Neural cell (in vitro differentiated cells): ENCODE measurements at regions not wholly inside any gene's neighbourhood (a gene's known extent, or its start where the extent isn't known, plus 50 kb on each side); places are given as distances from the start of the nearest gene placed in this dataset.

Experiments
- H2AFZ ChIP-seq: fragments of 200-600, 300-800 bp; sonication (generic), shearing (Covaris generic); 2 replicates; pipeline ENCODE4 v1.6.0; 2014; ENCODE audit warnings: low read depth, mild to moderate bottlenecking, antibody characterized with exemption, low read length, moderate library complexity
- H3F3A ChIP-seq: fragments of 200-600 bp; shearing (Covaris generic); 2 replicates; pipeline ENCODE4 v1.6.1; 2016; ENCODE audit warnings: mild to moderate bottlenecking, moderate library complexity, mixed read lengths, antibody characterized with exemption, low read length; ENCODE audit not compliant: insufficient read depth, poor library complexity, severe bottlenecking
- H3K27ac ChIP-seq: fragments of 200-600, 300-800 bp; sonication (generic), shearing (Covaris generic); 2 replicates; pipeline ENCODE4 v1.5.1; 2014; ENCODE audit warnings: mild to moderate bottlenecking, low read length, moderate library complexity
- H3K27me3 ChIP-seq: fragments of 300-800, 200-600 bp; sonication (generic), shearing (Covaris generic); 2 replicates; pipeline ENCODE4 v1.6.0; 2014; ENCODE audit warnings: mild to moderate bottlenecking, low read depth, low read length, moderate library complexity; ENCODE audit not compliant: insufficient read depth
- H3K36me3 ChIP-seq: fragments of 300-800, 200-600 bp; sonication (generic), shearing (Covaris generic); 2 replicates; pipeline ENCODE4 v1.5.1; 2014; ENCODE audit warnings: mild to moderate bottlenecking, antibody characterized with exemption, low read length, moderate library complexity; ENCODE audit not compliant: insufficient read depth
- H3K4me2 ChIP-seq: fragments of 300-800, 200-600 bp; sonication (generic), shearing (Covaris generic); 2 replicates; pipeline ENCODE4 v1.6.0; 2014; ENCODE audit warnings: mild to moderate bottlenecking, low read length
- H3K4me3 ChIP-seq: fragments of 300-800, 200-600 bp; sonication (generic), shearing (Covaris generic); 2 replicates; pipeline ENCODE4 v1.5.1; 2014; ENCODE audit warnings: mild to moderate bottlenecking, low read length, moderate library complexity
- H3K79me2 ChIP-seq: fragments of 200-600 bp; shearing (Covaris generic); replicated peaks from 2 replicates; pipeline ENCODE4 v1.6.0; 2014; ENCODE audit warnings: mild to moderate bottlenecking, low read length, moderate library complexity; ENCODE audit not compliant: insufficient read depth
- H3K9ac ChIP-seq: fragments of 300-800, 200-600 bp; sonication (generic), shearing (Covaris generic); 2 replicates; pipeline ENCODE4 v1.6.1; 2016; ENCODE audit warnings: mild to moderate bottlenecking, low read length, mixed read lengths
- H3K9me2 ChIP-seq: fragments of 200-600 bp; shearing (Covaris generic); 2 replicates; pipeline ENCODE4 v1.6.1; 2016; ENCODE audit warnings: mild to moderate bottlenecking, low read length, mixed read lengths; ENCODE audit not compliant: insufficient read depth
- H3K9me3 ChIP-seq: fragments of 200-600, 300-800 bp; sonication (generic), shearing (Covaris generic); 2 replicates; pipeline ENCODE4 v1.6.1; 2016; ENCODE audit warnings: mild to moderate bottlenecking, mixed run types, low read length, moderate library complexity, mixed read lengths
- H4K20me1 ChIP-seq: fragments of 200-600 bp; shearing (Covaris generic); 2 replicates; pipeline ENCODE4 v1.6.1; 2016; ENCODE audit warnings: mild to moderate bottlenecking, mixed run types; ENCODE audit not compliant: insufficient read depth
- EP300 ChIP-seq: fragments of 450-650 bp; conservative IDR thresholded peaks from 2 replicates; pipeline ENCODE4 v1.6.1; 2014; ENCODE audit warnings: antibody characterized with exemption, mild to moderate bottlenecking, moderate library complexity; ENCODE audit not compliant: poor library complexity, severe bottlenecking
- EZH2 ChIP-seq: fragments of 200-600, 300-800 bp; shearing (Covaris generic), sonication (generic); IDR thresholded peaks from 2 replicates; pipeline ENCODE4 v1.6.1; 2014; ENCODE audit warnings: antibody characterized with exemption, low read length, borderline replicate concordance, mild to moderate bottlenecking; ENCODE audit not compliant: insufficient read depth, poor library complexity, severe bottlenecking
- MXI1 ChIP-seq: fragments of 450-650 bp; conservative IDR thresholded peaks from 2 replicates; pipeline ENCODE4 v1.6.1; 2014; ENCODE audit warnings: antibody characterized with exemption, mild to moderate bottlenecking; ENCODE audit not compliant: poor library complexity, severe bottlenecking
- POLR2AphosphoS5 ChIP-seq: IDR thresholded peaks from 2 replicates; pipeline ENCODE4 v1.6.1; 2012
- RAD21 ChIP-seq: fragments of 450-650 bp; conservative IDR thresholded peaks from 2 replicates; pipeline ENCODE4 v1.6.1; 2014; ENCODE audit warnings: antibody characterized with exemption, mild to moderate bottlenecking, moderate library complexity
- SMC3 ChIP-seq: fragments of 450-650 bp; conservative IDR thresholded peaks from 2 replicates; pipeline ENCODE4 v1.6.1; 2014; ENCODE audit warnings: antibody characterized with exemption, mild to moderate bottlenecking, moderate library complexity; ENCODE audit not compliant: poor library complexity
- TAF1 ChIP-seq: IDR thresholded peaks from 2 replicates; pipeline ENCODE4 v1.6.1; 2012; ENCODE audit warnings: low read depth
- TF ChIP-seq, protein P1 (sequence below): IDR thresholded peaks from 2 replicates; pipeline ENCODE4 v1.6.1; 2012; ENCODE audit warnings: borderline replicate concordance
- TF ChIP-seq, protein P2 (sequence below): fragments of 450-650 bp; IDR thresholded peaks from 2 replicates; pipeline ENCODE4 v1.5.1; 2014; ENCODE audit warnings: antibody characterized with exemption, mild to moderate bottlenecking, moderate library complexity; ENCODE audit not compliant: poor library complexity, severe bottlenecking

DNA sequence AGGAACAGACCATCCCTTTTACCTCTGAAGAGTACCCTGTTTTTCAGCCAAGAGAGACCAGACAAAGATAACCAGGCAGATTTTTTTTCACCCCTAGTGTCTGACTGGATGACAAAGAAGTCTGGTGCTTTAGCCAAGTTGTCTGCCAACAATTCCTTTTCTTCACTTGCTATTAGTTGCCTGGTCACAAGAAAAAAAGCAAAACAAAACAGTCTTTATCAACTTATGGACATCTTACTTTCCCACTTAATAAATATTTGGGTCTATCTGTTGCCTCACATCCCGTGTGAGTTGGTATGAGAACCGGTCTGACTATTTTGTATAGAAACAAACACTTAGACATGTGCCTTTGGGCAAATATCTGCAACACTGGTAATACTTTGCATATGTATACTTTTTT lies 662.9 kb downstream of the PLPP3 start:
- Histone ChIP-seq H3K4me3 (no peak overlapping the region), H3K9me2 (no peaks in the 10 kb centered on the region), H3K27me3 (no peaks in the 10 kb centered on the region), H3F3A (no peaks in the 10 kb centered on the region), H4K20me1 (no peaks in the 10 kb centered on the region), H3K4me2 (no peak overlapping the region), H3K79me2 (no peaks in the 10 kb centered on the region), H3K9ac (no peak overlapping the region), H2AFZ (no peak overlapping the region), H3K36me3 (no peaks in the 10 kb centered on the region), H3K9me3 (no peaks in the 10 kb centered on the region), H3K27ac (no peak overlapping the region)
- TF ChIP-seq MXI1, result no peak
- no peak for TF ChIP-seq TAF1
- no peak for TF ChIP-seq POLR2AphosphoS5
- TF ChIP-seq, protein P1, sequence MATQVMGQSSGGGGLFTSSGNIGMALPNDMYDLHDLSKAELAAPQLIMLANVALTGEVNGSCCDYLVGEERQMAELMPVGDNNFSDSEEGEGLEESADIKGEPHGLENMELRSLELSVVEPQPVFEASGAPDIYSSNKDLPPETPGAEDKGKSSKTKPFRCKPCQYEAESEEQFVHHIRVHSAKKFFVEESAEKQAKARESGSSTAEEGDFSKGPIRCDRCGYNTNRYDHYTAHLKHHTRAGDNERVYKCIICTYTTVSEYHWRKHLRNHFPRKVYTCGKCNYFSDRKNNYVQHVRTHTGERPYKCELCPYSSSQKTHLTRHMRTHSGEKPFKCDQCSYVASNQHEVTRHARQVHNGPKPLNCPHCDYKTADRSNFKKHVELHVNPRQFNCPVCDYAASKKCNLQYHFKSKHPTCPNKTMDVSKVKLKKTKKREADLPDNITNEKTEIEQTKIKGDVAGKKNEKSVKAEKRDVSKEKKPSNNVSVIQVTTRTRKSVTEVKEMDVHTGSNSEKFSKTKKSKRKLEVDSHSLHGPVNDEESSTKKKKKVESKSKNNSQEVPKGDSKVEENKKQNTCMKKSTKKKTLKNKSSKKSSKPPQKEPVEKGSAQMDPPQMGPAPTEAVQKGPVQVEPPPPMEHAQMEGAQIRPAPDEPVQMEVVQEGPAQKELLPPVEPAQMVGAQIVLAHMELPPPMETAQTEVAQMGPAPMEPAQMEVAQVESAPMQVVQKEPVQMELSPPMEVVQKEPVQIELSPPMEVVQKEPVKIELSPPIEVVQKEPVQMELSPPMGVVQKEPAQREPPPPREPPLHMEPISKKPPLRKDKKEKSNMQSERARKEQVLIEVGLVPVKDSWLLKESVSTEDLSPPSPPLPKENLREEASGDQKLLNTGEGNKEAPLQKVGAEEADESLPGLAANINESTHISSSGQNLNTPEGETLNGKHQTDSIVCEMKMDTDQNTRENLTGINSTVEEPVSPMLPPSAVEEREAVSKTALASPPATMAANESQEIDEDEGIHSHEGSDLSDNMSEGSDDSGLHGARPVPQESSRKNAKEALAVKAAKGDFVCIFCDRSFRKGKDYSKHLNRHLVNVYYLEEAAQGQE, result no peak
- TF ChIP-seq SMC3, result no peak
- TF ChIP-seq EZH2, result no peak
- no peak for TF ChIP-seq RAD21
- TF ChIP-seq, protein P2, sequence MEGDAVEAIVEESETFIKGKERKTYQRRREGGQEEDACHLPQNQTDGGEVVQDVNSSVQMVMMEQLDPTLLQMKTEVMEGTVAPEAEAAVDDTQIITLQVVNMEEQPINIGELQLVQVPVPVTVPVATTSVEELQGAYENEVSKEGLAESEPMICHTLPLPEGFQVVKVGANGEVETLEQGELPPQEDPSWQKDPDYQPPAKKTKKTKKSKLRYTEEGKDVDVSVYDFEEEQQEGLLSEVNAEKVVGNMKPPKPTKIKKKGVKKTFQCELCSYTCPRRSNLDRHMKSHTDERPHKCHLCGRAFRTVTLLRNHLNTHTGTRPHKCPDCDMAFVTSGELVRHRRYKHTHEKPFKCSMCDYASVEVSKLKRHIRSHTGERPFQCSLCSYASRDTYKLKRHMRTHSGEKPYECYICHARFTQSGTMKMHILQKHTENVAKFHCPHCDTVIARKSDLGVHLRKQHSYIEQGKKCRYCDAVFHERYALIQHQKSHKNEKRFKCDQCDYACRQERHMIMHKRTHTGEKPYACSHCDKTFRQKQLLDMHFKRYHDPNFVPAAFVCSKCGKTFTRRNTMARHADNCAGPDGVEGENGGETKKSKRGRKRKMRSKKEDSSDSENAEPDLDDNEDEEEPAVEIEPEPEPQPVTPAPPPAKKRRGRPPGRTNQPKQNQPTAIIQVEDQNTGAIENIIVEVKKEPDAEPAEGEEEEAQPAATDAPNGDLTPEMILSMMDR, result no peak
- TF ChIP-seq EP300, result no peak

DNA sequence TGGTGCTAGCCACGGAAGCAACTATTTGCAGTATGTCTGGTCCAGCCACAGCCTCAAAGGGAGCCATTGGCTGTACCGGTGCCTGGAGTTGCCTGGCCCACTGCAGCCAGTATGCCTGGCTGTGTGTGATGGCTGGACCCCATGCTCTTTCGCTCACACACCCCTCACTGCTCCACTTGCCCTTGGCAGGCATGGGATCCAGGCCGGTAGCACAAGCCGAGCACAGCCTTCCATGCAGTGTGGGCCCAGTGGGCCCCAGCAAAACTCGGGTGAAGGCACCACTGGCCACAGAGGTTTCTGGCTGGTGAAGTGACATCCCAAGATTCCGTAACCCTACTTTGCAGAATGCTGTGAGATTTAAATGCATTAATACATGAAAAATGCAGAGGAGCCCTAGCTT lies 665.8 kb downstream of the PLPP3 start:
- H3F3A ChIP-seq, result no peaks in the 10 kb centered on the region
- H3K27ac ChIP-seq, result no peak overlapping the region
- H3K9ac ChIP-seq, result no peak overlapping the region
- no peak overlapping the region for H3K4me2 ChIP-seq
- H4K20me1 ChIP-seq, result no peaks in the 10 kb centered on the region
- H3K79me2 ChIP-seq, result no peaks in the 10 kb centered on the region
- TF ChIP-seq, protein P2, result no peak
- TF ChIP-seq, protein P1, result no peak
- TF ChIP-seq EZH2, result no peak
- no peaks in the 10 kb centered on the region for H3K27me3 ChIP-seq
- H2AFZ ChIP-seq, result no peak overlapping the region
- no peaks in the 10 kb centered on the region for H3K36me3 ChIP-seq
- no peak overlapping the region for H3K4me3 ChIP-seq
- no peaks in the 10 kb centered on the region for H3K9me2 ChIP-seq
- H3K9me3 ChIP-seq, result no peaks in the 10 kb centered on the region
